Activated CD8-positive, alpha-beta T cell treated with anti-CD3 and anti-CD28 coated beads for 36 hours (primary cell): ENCODE measurements at regions not wholly inside any gene's neighbourhood (a gene's known extent, or its start where the extent isn't known, plus 50 kb on each side); places are given as distances from the start of the nearest gene placed in this dataset.

Experiments used
- ATAC-seq: fragments of 200-7000 bp; cut with Tn5 transposase; one replicate; pipeline ENCODE4 v1.10.0; 2021; ENCODE audit warnings: mild to moderate bottlenecking, moderate library complexity
- CTCF ChIA-PET: fragments of 350-600 bp; sonication (Branson Sonifier 250); formaldehyde crosslinking; loops from one replicate; lab custom pipeline; 2021; ENCODE audit warnings: antibody characterized with exemption; lab: Charles Lee
- POLR2A ChIA-PET: fragments of 350-600 bp; sonication (Branson Sonifier 250); formaldehyde crosslinking; loops from one replicate; lab custom pipeline; 2021; ENCODE audit warnings: antibody characterized with exemption; lab: Charles Lee
- DNase-seq: peaks from one replicate; pipeline ENCODE4 v3.0.0-alpha.2; 2020
- H3K27ac Mint-ChIP-seq: one replicate; pipeline ENCODE4 v1.8.0; 2021; ENCODE audit warnings: mild to moderate bottlenecking, mixed read lengths
- H3K27me3 Mint-ChIP-seq: one replicate; pipeline ENCODE4 v1.8.0; 2021; ENCODE audit warnings: mixed read lengths
- H3K36me3 Mint-ChIP-seq: one replicate; pipeline ENCODE4 v1.8.0; 2021; ENCODE audit warnings: low read depth, mixed read lengths
- H3K4me1 Mint-ChIP-seq: one replicate; pipeline ENCODE4 v1.8.0; 2021; ENCODE audit warnings: low read depth, mixed read lengths
- H3K4me3 Mint-ChIP-seq: one replicate; pipeline ENCODE4 v1.8.0; 2021; ENCODE audit warnings: mild to moderate bottlenecking, moderate library complexity, mixed read lengths
- H3K9me3 Mint-ChIP-seq: one replicate; pipeline ENCODE4 v1.8.0; 2021; ENCODE audit warnings: mixed read lengths
- intact Hi-C: fragments of 100-400 bp; cut with micrococcal nuclease; formaldehyde crosslinking; loops from one replicate; pipeline ENCODE4 v1.10.0; 2022
- TF ChIP-seq, protein P1 (sequence below): fragments of 200-600 bp; IDR thresholded peaks from one replicate; pipeline ENCODE4 v1.8.0; 2022; ENCODE audit warnings: antibody characterized with exemption, mild to moderate bottlenecking

GRCh38 chr22:48806227-48806781 is 1021.4 kb downstream of the BRD1 start:
- no peak overlapping the region for H3K27ac Mint-ChIP-seq
- ChIA-PET CTCF (no interaction called here), POLR2A (no interaction called here)
- DNase-seq (no peak), ATAC-seq (no peak)
- no peaks in the 10 kb centered on the region for H3K36me3 Mint-ChIP-seq
- intact Hi-C loops: no loop called here
- H3K9me3 Mint-ChIP-seq: no peaks in the 10 kb centered on the region
- no peaks in the 10 kb centered on the region for H3K4me1 Mint-ChIP-seq
- TF ChIP-seq, protein P1, sequence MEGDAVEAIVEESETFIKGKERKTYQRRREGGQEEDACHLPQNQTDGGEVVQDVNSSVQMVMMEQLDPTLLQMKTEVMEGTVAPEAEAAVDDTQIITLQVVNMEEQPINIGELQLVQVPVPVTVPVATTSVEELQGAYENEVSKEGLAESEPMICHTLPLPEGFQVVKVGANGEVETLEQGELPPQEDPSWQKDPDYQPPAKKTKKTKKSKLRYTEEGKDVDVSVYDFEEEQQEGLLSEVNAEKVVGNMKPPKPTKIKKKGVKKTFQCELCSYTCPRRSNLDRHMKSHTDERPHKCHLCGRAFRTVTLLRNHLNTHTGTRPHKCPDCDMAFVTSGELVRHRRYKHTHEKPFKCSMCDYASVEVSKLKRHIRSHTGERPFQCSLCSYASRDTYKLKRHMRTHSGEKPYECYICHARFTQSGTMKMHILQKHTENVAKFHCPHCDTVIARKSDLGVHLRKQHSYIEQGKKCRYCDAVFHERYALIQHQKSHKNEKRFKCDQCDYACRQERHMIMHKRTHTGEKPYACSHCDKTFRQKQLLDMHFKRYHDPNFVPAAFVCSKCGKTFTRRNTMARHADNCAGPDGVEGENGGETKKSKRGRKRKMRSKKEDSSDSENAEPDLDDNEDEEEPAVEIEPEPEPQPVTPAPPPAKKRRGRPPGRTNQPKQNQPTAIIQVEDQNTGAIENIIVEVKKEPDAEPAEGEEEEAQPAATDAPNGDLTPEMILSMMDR: no peak
- no peak overlapping the region for H3K4me3 Mint-ChIP-seq
- no peaks in the 10 kb centered on the region for H3K27me3 Mint-ChIP-seq

- intact Hi-C loops: no loop called here
- Mint-ChIP-seq H3K27me3 (no peaks in the 10 kb centered on the region), H3K27ac (no peak overlapping the region), H3K4me3 (no peak overlapping the region), H3K9me3 (no peaks in the 10 kb centered on the region), H3K4me1 (no peaks in the 10 kb centered on the region), H3K36me3 (no peaks in the 10 kb centered on the region)
- ATAC-seq (no peak), DNase-seq (no peak)
- CTCF ChIA-PET: no interaction called here
- TF ChIP-seq, protein P1: no peak
- POLR2A ChIA-PET: no interaction called here
These were observed 1022.2 kb downstream of the BRD1 start for GRCh38 chr22:48805516-48805915.

DNA sequence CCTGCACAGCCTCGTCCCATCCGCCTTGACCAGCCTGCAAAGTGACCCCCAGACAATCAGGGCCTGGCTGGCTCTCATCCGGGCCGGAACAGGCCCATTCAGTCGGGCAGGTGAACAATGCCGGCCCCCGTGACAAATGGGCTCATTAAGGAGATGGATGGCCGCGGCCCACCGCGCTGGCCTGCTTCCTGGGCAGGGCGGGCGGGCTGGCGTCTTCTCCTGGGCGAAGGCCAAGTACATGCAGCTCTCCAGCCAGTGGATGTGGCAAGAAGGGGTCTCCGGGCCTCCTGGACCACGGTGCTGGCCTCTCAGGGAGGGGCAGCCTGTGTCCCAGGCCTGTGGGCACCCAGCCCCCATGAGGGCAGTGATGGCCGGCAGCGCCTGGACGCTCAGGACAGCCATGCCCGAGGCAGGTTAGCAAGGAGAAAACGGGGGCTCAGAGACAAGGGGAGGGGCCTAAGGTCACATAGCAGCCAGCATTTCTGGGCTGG is 1022.8 kb downstream of the BRD1 start:
- ChIA-PET CTCF (no interaction called here), POLR2A (no interaction called here)
- intact Hi-C loops: no loop called here
- TF ChIP-seq, protein P1: no peak
- Mint-ChIP-seq H3K4me1 (no peaks in the 10 kb centered on the region), H3K9me3 (no peaks in the 10 kb centered on the region), H3K4me3 (no peak overlapping the region), H3K27ac (no peak overlapping the region), H3K36me3 (no peaks in the 10 kb centered on the region), H3K27me3 (no peaks in the 10 kb centered on the region)
- ATAC-seq: no peak
- no peak for DNase-seq

DNA sequence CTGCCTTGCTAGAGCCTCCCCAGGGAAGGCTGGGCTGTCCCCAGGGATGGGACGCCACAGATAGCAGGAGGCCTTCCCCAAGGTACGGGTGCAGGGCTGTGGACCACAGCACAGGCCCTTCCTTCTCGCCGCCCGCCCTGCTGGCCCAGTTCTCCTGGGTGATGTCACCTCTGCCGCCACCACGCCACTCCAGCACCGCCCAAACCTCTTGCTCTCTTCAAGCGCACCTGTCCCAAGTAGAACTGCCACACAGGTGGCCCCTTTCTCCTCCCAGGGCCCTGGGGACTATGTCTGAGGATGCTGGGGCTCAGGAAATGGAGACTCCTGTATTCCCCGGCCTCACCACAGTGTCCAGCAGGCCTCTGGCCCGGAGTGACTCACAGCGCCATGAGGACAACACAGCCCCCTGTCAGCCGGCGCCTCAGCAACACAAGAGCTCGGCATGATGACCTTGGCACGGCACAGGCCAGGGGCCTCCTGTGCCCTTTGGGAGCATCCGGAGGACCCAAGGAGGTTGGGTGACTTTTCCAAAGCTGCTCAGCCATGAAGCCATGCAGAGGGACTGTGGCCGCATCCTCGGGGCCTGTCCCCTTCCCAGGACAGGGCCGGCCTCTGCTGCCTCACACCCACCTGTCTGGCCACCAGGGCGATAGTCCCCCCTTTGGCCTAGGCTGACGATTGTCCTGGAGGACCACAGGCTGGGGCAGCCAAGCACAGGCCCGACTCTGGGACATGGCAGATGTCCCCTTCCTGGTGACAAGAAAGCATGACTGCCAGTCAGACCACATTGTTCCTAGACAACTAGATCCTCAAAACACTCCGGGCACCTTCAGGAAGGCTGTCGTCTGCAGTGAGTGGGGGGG is 1023.5 kb downstream of the BRD1 start:
- no peaks in the 10 kb centered on the region for H3K4me1 Mint-ChIP-seq
- CTCF ChIA-PET: no interaction called here
- no peak overlapping the region for H3K4me3 Mint-ChIP-seq
- ATAC-seq: no peak
- intact Hi-C loops: no loop called here
- DNase-seq: no peak
- no peaks in the 10 kb centered on the region for H3K9me3 Mint-ChIP-seq
- H3K27me3 Mint-ChIP-seq: no peaks in the 10 kb centered on the region
- POLR2A ChIA-PET: no interaction called here
- TF ChIP-seq, protein P1: no peak
- no peak overlapping the region for H3K27ac Mint-ChIP-seq
- no peaks in the 10 kb centered on the region for H3K36me3 Mint-ChIP-seq

GRCh38 chr22:48803171-48803947 is 1024.3 kb downstream of the BRD1 start:
- DNase-seq (no peak), ATAC-seq (no peak)
- Mint-ChIP-seq H3K4me1 (no peaks in the 10 kb centered on the region), H3K27me3 (no peaks in the 10 kb centered on the region), H3K4me3 (no peak overlapping the region), H3K36me3 (no peaks in the 10 kb centered on the region), H3K27ac (no peak overlapping the region), H3K9me3 (no peaks in the 10 kb centered on the region)
- TF ChIP-seq, protein P1: no peak
- ChIA-PET POLR2A (no interaction called here), CTCF (no interaction called here)
- intact Hi-C loops: no loop called here
